ENCODE measurements at regions not wholly inside any gene's neighbourhood (a gene's known extent, or its start where the extent isn't known, plus 50 kb on each side); places are given as distances from the start of the nearest gene placed in this dataset.

DNA sequence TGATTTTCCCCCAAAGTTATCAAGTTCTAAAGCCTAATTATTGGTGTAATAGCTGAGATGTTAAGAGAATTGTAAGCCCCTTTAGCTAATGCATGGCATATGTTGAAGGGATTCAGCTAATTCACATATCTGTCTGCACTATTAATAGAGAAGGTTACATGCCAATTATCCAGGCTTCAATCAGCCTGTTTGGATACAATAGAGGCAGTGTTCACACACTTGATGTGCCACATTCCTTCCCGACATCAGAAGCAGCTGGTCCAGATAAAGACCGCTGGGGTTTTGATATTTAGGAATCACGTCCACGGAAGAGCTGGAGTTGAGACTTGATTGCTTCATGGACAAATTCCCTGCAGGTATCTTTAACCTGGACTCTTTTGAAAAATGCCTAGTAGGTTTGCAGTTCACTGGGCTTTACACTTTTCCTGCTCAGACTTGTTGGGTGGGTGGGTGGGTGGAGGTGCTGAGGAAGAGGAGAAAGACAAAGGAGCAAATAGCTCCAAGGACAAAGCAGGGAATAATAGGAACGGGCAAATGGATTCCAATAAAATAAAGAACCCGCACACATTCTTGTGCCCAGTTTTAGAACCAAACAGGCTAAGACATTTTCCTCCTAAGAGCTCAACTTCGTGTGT, 142.6 kb upstream of the ZNF217 start:
- DNase-seq (ENCODE audit: extremely low spot score): no peak
- Histone ChIP-seq H3K27ac (replicated peaks in 1 of 4) (no peak overlapping the region), H3K4me1 (peaks cover 3 to 27% (median 16%) of the 10 kb centered on the region in 4 donors), H3K9me3 (no peaks in the 10 kb centered on the region), H3K36me3 (no peaks in the 10 kb centered on the region), H3K4me3 (no peak overlapping the region), H3K27me3 (no peaks in the 10 kb centered on the region)
- TF ChIP-seq POLR2AphosphoS5 (IDR thresholded peaks at IDR 0.05) (no peak), EP300 (IDR thresholded peaks at IDR 0.05) (no peak), POLR2A (IDR thresholded peaks at IDR 0.05; ENCODE audit: low read depth) (no peak)
- TF ChIP-seq, protein P1, sequence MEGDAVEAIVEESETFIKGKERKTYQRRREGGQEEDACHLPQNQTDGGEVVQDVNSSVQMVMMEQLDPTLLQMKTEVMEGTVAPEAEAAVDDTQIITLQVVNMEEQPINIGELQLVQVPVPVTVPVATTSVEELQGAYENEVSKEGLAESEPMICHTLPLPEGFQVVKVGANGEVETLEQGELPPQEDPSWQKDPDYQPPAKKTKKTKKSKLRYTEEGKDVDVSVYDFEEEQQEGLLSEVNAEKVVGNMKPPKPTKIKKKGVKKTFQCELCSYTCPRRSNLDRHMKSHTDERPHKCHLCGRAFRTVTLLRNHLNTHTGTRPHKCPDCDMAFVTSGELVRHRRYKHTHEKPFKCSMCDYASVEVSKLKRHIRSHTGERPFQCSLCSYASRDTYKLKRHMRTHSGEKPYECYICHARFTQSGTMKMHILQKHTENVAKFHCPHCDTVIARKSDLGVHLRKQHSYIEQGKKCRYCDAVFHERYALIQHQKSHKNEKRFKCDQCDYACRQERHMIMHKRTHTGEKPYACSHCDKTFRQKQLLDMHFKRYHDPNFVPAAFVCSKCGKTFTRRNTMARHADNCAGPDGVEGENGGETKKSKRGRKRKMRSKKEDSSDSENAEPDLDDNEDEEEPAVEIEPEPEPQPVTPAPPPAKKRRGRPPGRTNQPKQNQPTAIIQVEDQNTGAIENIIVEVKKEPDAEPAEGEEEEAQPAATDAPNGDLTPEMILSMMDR (IDR thresholded peaks at IDR 0.05): no peak
- WGBS: 64% methylated on average over 7 of the region's 7 CpGs
- intact Hi-C loops (cut with DNase I): no loop called here

DNA sequence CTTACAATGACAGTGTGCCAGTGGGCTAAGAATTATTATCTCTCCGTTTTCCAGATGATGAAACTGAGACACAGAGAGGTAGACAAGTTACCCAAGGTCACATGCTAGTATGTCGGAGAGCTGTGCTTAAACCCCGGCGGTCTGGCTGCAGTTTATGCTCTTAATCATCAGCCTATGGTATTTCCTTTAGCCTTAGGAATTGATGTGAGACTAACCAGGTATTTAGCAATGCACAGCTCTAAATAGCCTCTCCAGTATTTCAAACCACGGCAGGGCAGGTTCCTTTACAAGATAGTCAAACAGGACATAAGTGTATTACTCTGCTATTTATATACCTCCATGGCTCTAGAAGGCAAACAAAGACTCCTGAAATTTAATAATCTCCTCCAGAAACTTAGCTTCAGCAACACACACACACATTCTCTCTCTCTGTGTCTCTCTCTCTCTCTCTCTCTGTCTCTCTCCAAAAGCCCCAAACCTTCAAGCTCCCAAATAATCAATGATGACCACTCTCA, 142.0 kb upstream of the ZNF217 start:
- H3K4me3 ChIP-seq: no peak overlapping the region
- H3K27me3 ChIP-seq: no peaks in the 10 kb centered on the region
- H3K9me3 ChIP-seq: no peaks in the 10 kb centered on the region
- no peak overlapping the region for H3K27ac ChIP-seq (replicated peaks in 1 of 4)
- intact Hi-C loops (cut with DNase I): no loop called here
- DNase-seq (ENCODE audit: extremely low spot score): no peak
- no peaks in the 10 kb centered on the region for H3K36me3 ChIP-seq
- TF ChIP-seq, protein P1 (IDR thresholded peaks at IDR 0.05): no peak
- TF ChIP-seq POLR2A (IDR thresholded peaks at IDR 0.05; ENCODE audit: low read depth) (no peak), EP300 (IDR thresholded peaks at IDR 0.05) (no peak), POLR2AphosphoS5 (IDR thresholded peaks at IDR 0.05) (no peak)
- peaks cover 3 to 27% (median 16%) of the 10 kb centered on the region in 4 donors for H3K4me1 ChIP-seq
- WGBS: 58% methylated on average over 5 of the region's 5 CpGs

DNA sequence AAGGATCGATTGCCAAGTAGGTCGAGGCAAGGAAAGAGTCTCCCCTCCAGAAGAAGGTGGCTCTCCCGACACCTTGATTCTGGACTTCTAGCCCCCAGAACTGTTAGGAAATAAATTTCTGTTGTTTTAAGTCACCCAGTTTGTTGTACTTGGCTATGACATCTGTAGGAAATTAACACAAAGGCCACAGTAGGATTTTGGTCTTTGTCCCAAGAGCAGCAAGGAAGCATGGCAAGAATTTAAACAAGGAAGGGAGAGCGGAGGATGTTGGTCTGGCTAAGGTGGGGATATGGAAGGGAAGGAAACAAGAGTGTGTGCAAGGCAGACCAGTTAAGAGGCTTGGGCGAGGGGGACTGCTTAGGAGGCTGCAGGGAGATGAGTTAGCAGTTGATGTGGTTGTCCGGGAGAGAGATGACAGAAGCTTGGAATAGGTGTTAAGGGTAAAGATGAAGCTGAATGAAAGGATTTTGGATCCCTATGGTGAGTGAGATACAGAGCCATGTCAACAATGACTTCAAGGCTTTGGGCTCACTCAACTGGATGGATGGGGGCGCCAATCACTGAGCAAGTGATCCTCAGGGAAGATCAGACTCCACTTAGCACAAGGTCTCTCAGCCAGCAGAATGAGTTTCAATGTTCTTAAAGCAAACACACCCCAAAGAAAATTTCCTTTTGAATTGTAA, 140.5 kb upstream of the ZNF217 start:
- intact Hi-C loops (cut with DNase I): no loop called here
- no peak for DNase-seq (ENCODE audit: extremely low spot score)
- no peak overlapping the region for H3K4me3 ChIP-seq
- WGBS: 87% methylated on average over 7 of the region's 7 CpGs
- H3K36me3 ChIP-seq: no peaks in the 10 kb centered on the region
- H3K9me3 ChIP-seq: no peaks in the 10 kb centered on the region
- no peaks in the 10 kb centered on the region for H3K27me3 ChIP-seq
- TF ChIP-seq POLR2AphosphoS5 (IDR thresholded peaks at IDR 0.05) (no peak), POLR2A (IDR thresholded peaks at IDR 0.05; ENCODE audit: low read depth) (no peak), EP300 (IDR thresholded peaks at IDR 0.05) (no peak)
- TF ChIP-seq, protein P1 (IDR thresholded peaks at IDR 0.05): no peak
- peaks cover 3 to 27% (median 16%) of the 10 kb centered on the region in 4 donors for H3K4me1 ChIP-seq
- H3K27ac ChIP-seq (replicated peaks in 1 of 4): no peak overlapping the region

DNA sequence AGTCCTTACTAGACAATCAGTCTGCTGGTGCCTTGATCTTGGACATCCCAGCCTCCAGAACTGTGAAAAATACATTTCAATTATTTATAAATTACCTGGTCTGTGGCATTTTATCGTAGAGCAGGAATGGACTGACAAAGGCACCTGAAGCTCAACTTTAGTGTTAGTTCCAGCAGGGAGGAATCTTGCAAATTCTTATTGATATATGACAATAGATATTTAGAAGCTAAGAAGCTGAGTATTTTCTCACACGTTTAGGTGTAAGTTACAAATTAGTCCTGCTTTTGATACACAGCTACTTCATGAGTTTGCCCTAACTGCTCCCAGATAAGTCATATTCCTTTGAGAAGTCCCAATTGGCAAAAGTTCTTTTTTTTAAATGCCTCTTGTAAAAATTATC, 138.0 kb upstream of the ZNF217 start:
- peaks cover 0 to 8% (median 3%) of the 10 kb centered on the region in 4 donors for H3K4me1 ChIP-seq
- TF ChIP-seq EP300 (IDR thresholded peaks at IDR 0.05) (no peak), POLR2AphosphoS5 (IDR thresholded peaks at IDR 0.05) (no peak), POLR2A (IDR thresholded peaks at IDR 0.05; ENCODE audit: low read depth) (no peak)
- TF ChIP-seq, protein P1 (IDR thresholded peaks at IDR 0.05): no peak
- WGBS: 88% methylated on average over 2 of the region's 2 CpGs
- no peaks in the 10 kb centered on the region for H3K9me3 ChIP-seq
- no peaks in the 10 kb centered on the region for H3K36me3 ChIP-seq
- no peak overlapping the region for H3K27ac ChIP-seq (replicated peaks in 1 of 4)
- H3K27me3 ChIP-seq: no peaks in the 10 kb centered on the region
- H3K4me3 ChIP-seq: no peak overlapping the region
- intact Hi-C loops (cut with DNase I): no loop called here
- no peak for DNase-seq (ENCODE audit: extremely low spot score)
